OCI-LY1 (cell line): ENCODE measurements at regions not wholly inside any gene's neighbourhood (a gene's known extent, or its start where the extent isn't known, plus 50 kb on each side); places are given as distances from the start of the nearest gene placed in this dataset.

ENCODE experiments used
- H2AFZ ChIP-seq: fragments of 200-600 bp; sonication (generic), shearing (Covaris generic); 2 replicates; pipeline ENCODE4 v1.6.0; 2014; ENCODE audit warnings: antibody characterized with exemption, mild to moderate bottlenecking, low read length
- H3F3A ChIP-seq: fragments of 200-600 bp; sonication (generic), shearing (Covaris generic); 2 replicates; pipeline ENCODE4 v1.6.0; 2014; ENCODE audit warnings: mild to moderate bottlenecking, antibody characterized with exemption, low read length, moderate library complexity; ENCODE audit not compliant: insufficient read depth
- H3K27ac ChIP-seq: fragments of 200-600 bp; sonication (generic); 2 replicates; pipeline ENCODE4 v1.5.1; 2014; ENCODE audit warnings: low read length, mixed run types, mild to moderate bottlenecking, low read depth; ENCODE audit not compliant: poor library complexity, severe bottlenecking
- H3K27me3 ChIP-seq: fragments of 200-600 bp; sonication (generic); 2 replicates; pipeline ENCODE4 v1.6.0; 2014; ENCODE audit warnings: antibody characterized with exemption, mild to moderate bottlenecking, low read length, moderate library complexity; ENCODE audit not compliant: insufficient read depth
- H3K36me3 ChIP-seq: fragments of 200-600 bp; sonication (generic); 2 replicates; pipeline ENCODE4 v1.6.1; 2014; ENCODE audit warnings: mild to moderate bottlenecking, antibody characterized with exemption, low read length, moderate library complexity, mixed read lengths; ENCODE audit not compliant: insufficient read depth
- H3K4me1 ChIP-seq: fragments of 200-600 bp; sonication (generic); 2 replicates; pipeline ENCODE4 v1.5.1; 2014; ENCODE audit warnings: mild to moderate bottlenecking, low read length, moderate library complexity; ENCODE audit not compliant: insufficient read depth, severe bottlenecking
- H3K4me2 ChIP-seq: fragments of 200-600 bp; sonication (generic), shearing (Covaris generic); 2 replicates; pipeline ENCODE4 v1.6.1; 2014; ENCODE audit warnings: low read length
- H3K4me3 ChIP-seq: fragments of 200-600 bp; sonication (generic); 2 replicates; pipeline ENCODE4 v1.5.1; 2014; ENCODE audit warnings: low read length, low read depth, mild to moderate bottlenecking, mixed read lengths; ENCODE audit not compliant: poor library complexity, severe bottlenecking
- H3K79me2 ChIP-seq: fragments of 200-600 bp; shearing (Covaris generic); 2 replicates; pipeline ENCODE4 v1.6.1; 2016; ENCODE audit warnings: mixed run types, low read length, mixed read lengths; ENCODE audit not compliant: insufficient read depth
- H3K9ac ChIP-seq: fragments of 200-600 bp; sonication (generic), shearing (Covaris generic); 2 replicates; pipeline ENCODE4 v1.6.1; 2014; ENCODE audit warnings: mild to moderate bottlenecking, low read length, mixed read lengths
- H3K9me2 ChIP-seq: fragments of 200-600 bp; sonication (generic), shearing (Covaris generic); 2 replicates; pipeline ENCODE4 v1.6.1; 2014; ENCODE audit warnings: low read depth, mild to moderate bottlenecking, low read length, mixed read lengths
- H3K9me3 ChIP-seq: fragments of 200-600 bp; shearing (Covaris generic); 2 replicates; pipeline ENCODE4 v1.6.1; 2014; ENCODE audit warnings: low read length, mixed read lengths
- H4K20me1 ChIP-seq: fragments of 200-600 bp; sonication (generic), shearing (Covaris generic); 2 replicates; pipeline ENCODE4 v1.6.0; 2016; ENCODE audit warnings: mild to moderate bottlenecking, low read length; ENCODE audit not compliant: insufficient read depth
- EZH2 ChIP-seq: fragments of 200-600 bp; sonication (generic), shearing (Covaris generic); IDR thresholded peaks from 2 replicates; pipeline ENCODE4 v1.8.0; 2017; ENCODE audit warnings: borderline replicate concordance, mixed run types, mild to moderate bottlenecking, antibody characterized with exemption, low read length, moderate library complexity, mixed read lengths
- TF ChIP-seq, protein P1 (sequence below): fragments of 200-600 bp; sonication (generic), shearing (Covaris generic); IDR thresholded peaks from 2 replicates; pipeline ENCODE4 v1.5.1; 2017; ENCODE audit warnings: mild to moderate bottlenecking, antibody characterized with exemption, low read length, moderate library complexity, mixed read lengths

DNA sequence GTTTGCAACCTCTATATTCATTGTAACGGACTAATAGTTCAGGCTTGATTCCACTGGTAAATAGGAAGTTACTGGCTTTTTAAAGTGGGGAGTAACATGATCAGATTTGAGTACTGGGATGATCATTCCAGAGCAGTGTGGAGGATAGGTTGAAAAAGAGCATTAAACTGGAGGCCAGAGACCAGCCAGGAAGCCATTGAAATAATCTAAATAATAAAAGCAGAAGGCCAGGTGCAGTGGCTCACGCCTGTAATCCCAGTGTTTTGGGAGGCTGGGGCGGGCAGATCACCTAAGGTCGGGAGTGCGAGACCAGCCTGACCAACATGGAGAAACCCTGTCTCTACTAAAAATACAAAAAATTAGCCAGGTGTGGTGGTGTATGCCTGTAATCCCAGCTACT is 56.0 kb upstream of the MSX2 start:
- no peak for TF ChIP-seq EZH2
- TF ChIP-seq, protein P1, sequence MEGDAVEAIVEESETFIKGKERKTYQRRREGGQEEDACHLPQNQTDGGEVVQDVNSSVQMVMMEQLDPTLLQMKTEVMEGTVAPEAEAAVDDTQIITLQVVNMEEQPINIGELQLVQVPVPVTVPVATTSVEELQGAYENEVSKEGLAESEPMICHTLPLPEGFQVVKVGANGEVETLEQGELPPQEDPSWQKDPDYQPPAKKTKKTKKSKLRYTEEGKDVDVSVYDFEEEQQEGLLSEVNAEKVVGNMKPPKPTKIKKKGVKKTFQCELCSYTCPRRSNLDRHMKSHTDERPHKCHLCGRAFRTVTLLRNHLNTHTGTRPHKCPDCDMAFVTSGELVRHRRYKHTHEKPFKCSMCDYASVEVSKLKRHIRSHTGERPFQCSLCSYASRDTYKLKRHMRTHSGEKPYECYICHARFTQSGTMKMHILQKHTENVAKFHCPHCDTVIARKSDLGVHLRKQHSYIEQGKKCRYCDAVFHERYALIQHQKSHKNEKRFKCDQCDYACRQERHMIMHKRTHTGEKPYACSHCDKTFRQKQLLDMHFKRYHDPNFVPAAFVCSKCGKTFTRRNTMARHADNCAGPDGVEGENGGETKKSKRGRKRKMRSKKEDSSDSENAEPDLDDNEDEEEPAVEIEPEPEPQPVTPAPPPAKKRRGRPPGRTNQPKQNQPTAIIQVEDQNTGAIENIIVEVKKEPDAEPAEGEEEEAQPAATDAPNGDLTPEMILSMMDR: no peak
- no peaks in the 10 kb centered on the region for H3F3A ChIP-seq
- H3K79me2 ChIP-seq: no peaks in the 10 kb centered on the region
- no peaks in the 10 kb centered on the region for H3K27me3 ChIP-seq
- no peaks in the 10 kb centered on the region for H3K4me1 ChIP-seq
- H4K20me1 ChIP-seq: no peaks in the 10 kb centered on the region
- H3K9ac ChIP-seq: no peak overlapping the region
- H3K36me3 ChIP-seq: no peaks in the 10 kb centered on the region
- H3K9me2 ChIP-seq: no peaks in the 10 kb centered on the region
- no peak overlapping the region for H3K27ac ChIP-seq
- no peak overlapping the region for H3K4me3 ChIP-seq
- no peak overlapping the region for H2AFZ ChIP-seq
- no peak overlapping the region for H3K4me2 ChIP-seq
- no peaks in the 10 kb centered on the region for H3K9me3 ChIP-seq
